ENCODE measurements at regions not wholly inside any gene's neighbourhood (a gene's known extent, or its start where the extent isn't known, plus 50 kb on each side); places are given as distances from the start of the nearest gene placed in this dataset.

GRCh38 chr20:48433178-48433577 is 394.6 kb downstream of the PREX1 start:
- TF ChIP-seq, protein P1, sequence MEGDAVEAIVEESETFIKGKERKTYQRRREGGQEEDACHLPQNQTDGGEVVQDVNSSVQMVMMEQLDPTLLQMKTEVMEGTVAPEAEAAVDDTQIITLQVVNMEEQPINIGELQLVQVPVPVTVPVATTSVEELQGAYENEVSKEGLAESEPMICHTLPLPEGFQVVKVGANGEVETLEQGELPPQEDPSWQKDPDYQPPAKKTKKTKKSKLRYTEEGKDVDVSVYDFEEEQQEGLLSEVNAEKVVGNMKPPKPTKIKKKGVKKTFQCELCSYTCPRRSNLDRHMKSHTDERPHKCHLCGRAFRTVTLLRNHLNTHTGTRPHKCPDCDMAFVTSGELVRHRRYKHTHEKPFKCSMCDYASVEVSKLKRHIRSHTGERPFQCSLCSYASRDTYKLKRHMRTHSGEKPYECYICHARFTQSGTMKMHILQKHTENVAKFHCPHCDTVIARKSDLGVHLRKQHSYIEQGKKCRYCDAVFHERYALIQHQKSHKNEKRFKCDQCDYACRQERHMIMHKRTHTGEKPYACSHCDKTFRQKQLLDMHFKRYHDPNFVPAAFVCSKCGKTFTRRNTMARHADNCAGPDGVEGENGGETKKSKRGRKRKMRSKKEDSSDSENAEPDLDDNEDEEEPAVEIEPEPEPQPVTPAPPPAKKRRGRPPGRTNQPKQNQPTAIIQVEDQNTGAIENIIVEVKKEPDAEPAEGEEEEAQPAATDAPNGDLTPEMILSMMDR (conservative IDR thresholded peaks at IDR 0.05; ENCODE audit: low read length), result no peak
- TF ChIP-seq EZH2phosphoT487 (IDR thresholded peaks at IDR 0.05; ENCODE audit: borderline replicate concordance), result no peak
